Mesenchymal stem cell (in vitro differentiated cells and primary cell): ENCODE measurements at regions not wholly inside any gene's neighbourhood (a gene's known extent, or its start where the extent isn't known, plus 50 kb on each side); places are given as distances from the start of the nearest gene placed in this dataset.

Source experiments
- DNase-seq: peaks from one replicate; pipeline ENCODE4 v3.0.0-alpha.2; 2013
- H2AFZ ChIP-seq: one replicate; pipeline ENCODE4 v1.6.1; 2013; ENCODE audit warnings: low read depth, mild to moderate bottlenecking, control low read depth, inconsistent platforms, low read length, moderate library complexity
- H2AK5ac ChIP-seq: 2 replicates; pipeline ENCODE4 v1.6.1; 2013; ENCODE audit warnings: low read length, moderate library complexity, mild to moderate bottlenecking, inconsistent platforms; ENCODE audit not compliant: severe bottlenecking
- H2BK120ac ChIP-seq: one replicate; pipeline ENCODE4 v1.6.1; 2013; ENCODE audit warnings: low read depth, mild to moderate bottlenecking, inconsistent platforms, low read length, moderate library complexity
- H2BK12ac ChIP-seq, 2 experiments: one replicate each; pipeline ENCODE4 v1.6.1; 2013; ENCODE audit warnings: inconsistent platforms in 2 of 2, low read length in 2 of 2, mild to moderate bottlenecking in 2 of 2, moderate library complexity in 2 of 2, control low read depth in 1 of 2
- H2BK15ac ChIP-seq: one replicate; pipeline ENCODE4 v1.6.1; 2013; ENCODE audit warnings: mild to moderate bottlenecking, low read depth, inconsistent platforms; ENCODE audit not compliant: poor library complexity, severe bottlenecking
- H2BK5ac ChIP-seq: 2 replicates; pipeline ENCODE4 v1.6.1; 2013; ENCODE audit warnings: low read depth, mild to moderate bottlenecking, low read length, control low read depth, inconsistent platforms; ENCODE audit not compliant: poor library complexity, severe bottlenecking
- H3K14ac ChIP-seq, 2 experiments: one replicate each; pipeline ENCODE4 v1.6.1; 2013; ENCODE audit warnings: inconsistent platforms in 2 of 2, low read length in 2 of 2, control low read depth in 1 of 2, mild to moderate bottlenecking in 1 of 2, moderate library complexity in 1 of 2
- H3K18ac ChIP-seq, 2 experiments: one replicate each; pipeline ENCODE4 v1.6.1; 2013; ENCODE audit warnings: inconsistent platforms in 2 of 2, low read length in 2 of 2, control low read depth in 1 of 2, low read depth in 1 of 2, mild to moderate bottlenecking in 1 of 2
- H3K23ac ChIP-seq, 2 experiments: one replicate each; pipeline ENCODE4 v1.6.1; 2013; ENCODE audit warnings: inconsistent platforms in 2 of 2, low read length in 2 of 2, mild to moderate bottlenecking in 2 of 2, moderate library complexity in 2 of 2, control low read depth in 1 of 2
- H3K27ac ChIP-seq: 2 replicates; pipeline ENCODE4 v1.5.1; 2013; ENCODE audit warnings: mild to moderate bottlenecking, moderate library complexity, low read length, control low read depth, inconsistent platforms; ENCODE audit not compliant: poor library complexity, severe bottlenecking
- H3K27me3 ChIP-seq, 2 experiments: 2 replicates each; pipeline versions ENCODE4 v1.6.1 to v1.7.0; 2013; ENCODE audit warnings: low read length in 2 of 2, mild to moderate bottlenecking in 2 of 2, moderate library complexity in 2 of 2, control low read depth in 1 of 2, inconsistent platforms in 1 of 2; ENCODE audit not compliant: control insufficient read depth in 1 of 2, insufficient read depth in 1 of 2
- H3K36me3 ChIP-seq, 2 experiments: 2 replicates each; pipeline versions ENCODE4 v1.6.1 to v1.7.0; 2013; ENCODE audit warnings: low read length in 2 of 2, control low read depth in 1 of 2, inconsistent platforms in 1 of 2, low read depth in 1 of 2, mild to moderate bottlenecking in 1 of 2; ENCODE audit not compliant: insufficient read depth in 2 of 2, control insufficient read depth in 1 of 2
- H3K4ac ChIP-seq, 2 experiments: one replicate each; pipeline ENCODE4 v1.6.1; 2013; ENCODE audit warnings: inconsistent platforms in 2 of 2, low read length in 2 of 2, mild to moderate bottlenecking in 2 of 2, moderate library complexity in 2 of 2, control low read depth in 1 of 2, low read depth in 1 of 2
- H3K4me1 ChIP-seq: 2 replicates; pipeline ENCODE4 v1.6.1; 2013; ENCODE audit warnings: low read depth, low read length, control low read depth; ENCODE audit not compliant: control insufficient read depth, insufficient read depth
- H3K4me2 ChIP-seq: 2 replicates; pipeline ENCODE4 v1.6.1; 2013; ENCODE audit warnings: low read length, mild to moderate bottlenecking, inconsistent platforms; ENCODE audit not compliant: poor library complexity, severe bottlenecking
- H3K4me3 ChIP-seq, 2 experiments: 2 replicates each; pipeline versions ENCODE4 v1.5.1 to v1.7.0; 2013; ENCODE audit warnings: low read length in 2 of 2, mild to moderate bottlenecking in 2 of 2, control low read depth in 1 of 2, low read depth in 1 of 2; ENCODE audit not compliant: insufficient read depth in 1 of 2
- H3K79me1 ChIP-seq: replicated peaks from 2 replicates; pipeline ENCODE4 v1.6.1; 2013; ENCODE audit warnings: mild to moderate bottlenecking, control low read depth, low read length, inconsistent platforms; ENCODE audit not compliant: poor library complexity, severe bottlenecking
- H3K9ac ChIP-seq: 2 replicates; pipeline ENCODE4 v1.7.0; 2013; ENCODE audit warnings: mild to moderate bottlenecking, low read length, moderate library complexity
- H3K9me3 ChIP-seq: 2 replicates; pipeline ENCODE4 v1.7.0; 2013; ENCODE audit warnings: mild to moderate bottlenecking, low read length; ENCODE audit not compliant: control insufficient read depth
- H4K8ac ChIP-seq: one replicate; pipeline ENCODE4 v1.6.1; 2013; ENCODE audit warnings: inconsistent platforms, mild to moderate bottlenecking, low read length, moderate library complexity
- H4K91ac ChIP-seq: one replicate; pipeline ENCODE4 v1.6.1; 2013; ENCODE audit warnings: mild to moderate bottlenecking, low read length, inconsistent platforms
- WGBS: methylation state at CpG from one replicate; pipeline ENCODE4 v1.1.7; 2013; ENCODE audit warnings: mixed read lengths; 5-methylcytosine and 5-hydroxymethylcytosine counted together

- Histone ChIP-seq H3K79me1 (no peaks in the 10 kb centered on the region), H3K4me3 (no peak overlapping the region), H2BK5ac (no peak overlapping the region), H3K36me3 (no peaks in the 10 kb centered on the region), H3K4me2 (no peak overlapping the region), H3K27ac (no peak overlapping the region), H3K4ac (no peak overlapping the region), H3K23ac (no peak overlapping the region), H3K14ac (no peak overlapping the region), H3K9me3 (peaks cover 5% of the 10 kb centered on the region), H2BK15ac (no peak overlapping the region), H4K91ac (no peak overlapping the region), H3K27me3 (no peaks in the 10 kb centered on the region), H2BK120ac (no peak overlapping the region), H3K18ac (no peak overlapping the region), H3K4me1 (no peaks in the 10 kb centered on the region), H4K8ac (no peak overlapping the region), H2AK5ac (no peak overlapping the region), H3K9ac (no peak overlapping the region), H2BK12ac (no peak overlapping the region), H2AFZ (no peak overlapping the region)
- DNase-seq: no peak
- WGBS: 94% methylated on average over 5 of the region's 5 CpGs
These were observed 262.2 kb upstream of the PABPC4L start for GRCh38 chr4:134463771-134464170.

- no peak overlapping the region for H3K4me3 ChIP-seq
- no peak overlapping the region for H2BK12ac ChIP-seq
- H3K9ac ChIP-seq: no peak overlapping the region
- no peak overlapping the region for H3K23ac ChIP-seq
- H2BK15ac ChIP-seq: no peak overlapping the region
- H3K4me1 ChIP-seq: no peaks in the 10 kb centered on the region
- no CpG with 5 or more reads among the region's 1 CpG for WGBS
- no peak overlapping the region for H3K4me2 ChIP-seq
- H3K14ac ChIP-seq: no peak overlapping the region
- peaks cover 5% of the 10 kb centered on the region for H3K9me3 ChIP-seq
- no peak for DNase-seq
- H3K4ac ChIP-seq: no peak overlapping the region
- H3K18ac ChIP-seq: no peak overlapping the region
- H3K79me1 ChIP-seq: no peaks in the 10 kb centered on the region
- no peak overlapping the region for H2AK5ac ChIP-seq
- H3K27ac ChIP-seq: no peak overlapping the region
- no peaks in the 10 kb centered on the region for H3K36me3 ChIP-seq
- no peak overlapping the region for H2BK5ac ChIP-seq
- H2BK120ac ChIP-seq: no peak overlapping the region
- H4K91ac ChIP-seq: no peak overlapping the region
- no peak overlapping the region for H2AFZ ChIP-seq
- no peak overlapping the region for H4K8ac ChIP-seq
- H3K27me3 ChIP-seq: no peaks in the 10 kb centered on the region
These were observed 225.2 kb upstream of the PABPC4L start for GRCh38 chr4:134426821-134427220.

GRCh38 chr4:134425756-134426155, 224.2 kb upstream of the PABPC4L start:
- Histone ChIP-seq H3K4me1 (no peaks in the 10 kb centered on the region), H3K14ac (no peak overlapping the region), H2AK5ac (no peak overlapping the region), H2BK120ac (no peak overlapping the region), H3K4me3 (no peak overlapping the region), H2AFZ (no peak overlapping the region), H3K36me3 (no peaks in the 10 kb centered on the region), H4K8ac (no peak overlapping the region), H3K27ac (no peak overlapping the region), H3K4me2 (no peak overlapping the region), H3K23ac (no peak overlapping the region), H3K9me3 (peaks cover 5% of the 10 kb centered on the region), H2BK15ac (no peak overlapping the region), H3K9ac (no peak overlapping the region), H3K27me3 (no peaks in the 10 kb centered on the region), H4K91ac (no peak overlapping the region), H3K79me1 (no peaks in the 10 kb centered on the region), H2BK5ac (no peak overlapping the region), H2BK12ac (no peak overlapping the region), H3K4ac (no peak overlapping the region), H3K18ac (no peak overlapping the region)
- WGBS: 100% methylated on average over 1 of the region's 3 CpGs
- no peak for DNase-seq

GRCh38 chr4:134422776-134423175, 221.2 kb upstream of the PABPC4L start:
- Histone ChIP-seq H3K79me1 (no peaks in the 10 kb centered on the region), H3K27me3 (no peaks in the 10 kb centered on the region), H3K18ac (no peak overlapping the region), H3K23ac (no peak overlapping the region), H3K4me2 (no peak overlapping the region), H2BK12ac (no peak overlapping the region), H3K9ac (no peak overlapping the region), H3K27ac (no peak overlapping the region), H4K8ac (no peak overlapping the region), H3K14ac (no peak overlapping the region), H2AK5ac (no peak overlapping the region), H3K4ac (no peak overlapping the region), H3K4me1 (no peaks in the 10 kb centered on the region), H2BK5ac (no peak overlapping the region), H2BK15ac (no peak overlapping the region), H3K36me3 (no peaks in the 10 kb centered on the region), H2AFZ (no peak overlapping the region), H4K91ac (no peak overlapping the region), H2BK120ac (no peak overlapping the region), H3K9me3 (no peaks in the 10 kb centered on the region), H3K4me3 (no peak overlapping the region)
- WGBS: no CpG with 5 or more reads among the region's 1 CpG
- no peak for DNase-seq
